GM18508 (cell line): ENCODE measurements at regions not wholly inside any gene's neighbourhood (a gene's known extent, or its start where the extent isn't known, plus 50 kb on each side); places are given as distances from the start of the nearest gene placed in this dataset.

Experiments used
- ATAC-seq: cut with Tn5 transposase; IDR thresholded peaks from one replicate; pipeline ENCODE4 v1.9.1; 2021; ENCODE audit warnings: moderate number of reproducible peaks; ENCODE audit not compliant: insufficient read depth, unreplicated experiment

DNA sequence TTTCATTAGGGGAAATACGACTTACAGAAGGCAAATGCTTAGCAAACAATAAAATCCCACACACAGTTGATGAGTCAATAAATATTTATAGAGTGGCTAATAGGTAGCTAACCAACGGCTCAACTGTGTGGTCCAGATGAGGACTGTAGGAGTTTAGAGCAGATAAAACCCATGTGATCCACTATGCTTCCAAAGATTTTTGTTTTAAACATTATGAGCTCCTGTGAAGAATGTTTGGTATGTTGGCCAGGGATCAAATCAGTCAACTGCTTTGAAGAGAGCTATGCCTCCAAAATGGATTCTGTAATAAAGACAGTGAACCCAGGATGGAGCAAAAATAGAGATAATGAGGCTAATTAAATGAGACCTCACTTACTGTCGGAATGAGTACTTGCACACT is 72.3 kb upstream of the COL11A1 start:
- ATAC-seq, result no peak

DNA sequence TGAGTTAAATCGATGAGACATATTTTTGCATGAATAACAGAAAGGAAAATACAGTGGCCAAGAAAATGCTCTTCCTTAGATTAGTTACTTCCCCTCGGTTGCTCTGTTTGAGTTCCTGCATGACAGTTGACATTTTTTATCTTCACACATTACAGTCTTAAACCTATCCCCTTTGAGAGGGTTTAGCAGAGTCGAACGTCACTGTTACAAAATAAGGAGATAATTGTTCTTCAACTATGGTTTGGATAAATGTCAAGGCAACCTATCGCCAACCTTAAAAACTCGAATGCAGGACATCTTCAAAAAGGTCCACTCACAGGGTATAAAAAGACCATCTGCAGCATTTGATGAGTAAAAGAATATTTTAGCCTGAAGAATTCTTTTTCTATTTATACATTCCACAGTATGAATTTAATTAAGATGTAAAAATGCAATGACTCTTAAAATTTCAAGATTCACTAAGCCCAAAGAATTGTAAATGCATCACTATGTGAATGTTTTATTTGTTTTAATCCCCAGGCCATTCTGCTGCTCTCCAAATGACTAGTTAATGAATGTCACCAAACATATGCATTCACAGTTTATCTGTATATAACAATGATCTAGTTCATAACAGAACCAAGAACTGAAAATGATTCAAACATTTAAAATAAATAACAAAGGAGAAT is 68.9 kb upstream of the COL11A1 start:
- ATAC-seq, result no peak

DNA sequence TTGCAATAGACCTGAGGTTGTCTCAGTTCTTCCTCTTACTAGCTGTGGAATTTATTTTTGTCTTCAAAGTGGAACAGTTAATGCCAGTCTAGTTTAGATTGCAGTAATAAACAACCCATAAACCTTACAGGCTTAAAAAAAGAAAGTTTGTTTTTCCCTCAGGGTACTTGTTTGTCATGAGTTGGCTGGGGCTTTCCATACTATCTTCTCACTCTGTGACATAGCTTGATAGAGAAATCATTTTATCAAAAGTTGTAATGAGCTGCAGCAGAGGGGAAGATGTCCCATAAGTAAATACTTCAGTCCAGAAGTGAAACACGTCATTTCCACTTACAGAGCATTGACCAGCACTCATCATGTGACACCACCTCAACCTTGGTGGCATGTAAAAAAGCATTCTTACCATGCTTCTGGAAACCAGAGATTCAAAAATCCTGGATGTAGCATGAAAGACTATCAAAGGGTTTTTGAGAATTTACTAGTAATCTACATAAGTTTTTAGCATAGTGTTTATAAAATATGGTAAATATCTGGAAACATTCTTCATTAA is 62.8 kb upstream of the COL11A1 start:
- no peak for ATAC-seq

DNA sequence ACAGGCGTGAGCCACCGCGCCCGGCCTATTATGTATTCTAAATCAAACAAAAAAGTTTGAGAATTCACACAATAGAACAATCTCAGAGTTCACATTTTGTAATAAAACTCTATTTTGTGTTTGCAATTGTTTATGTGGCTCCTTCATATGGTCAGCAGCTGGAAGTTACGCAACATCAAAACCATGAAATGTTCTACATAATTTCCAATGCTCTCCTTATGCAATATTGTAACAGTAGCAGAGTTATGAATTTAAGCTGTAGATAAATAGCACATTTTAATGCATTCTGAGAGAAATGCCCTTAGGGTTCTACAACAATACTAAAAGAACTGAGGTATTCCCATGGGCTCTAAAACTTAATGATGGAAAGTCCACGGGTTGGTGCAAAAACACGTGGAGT is 62.3 kb upstream of the COL11A1 start:
- no peak for ATAC-seq

DNA sequence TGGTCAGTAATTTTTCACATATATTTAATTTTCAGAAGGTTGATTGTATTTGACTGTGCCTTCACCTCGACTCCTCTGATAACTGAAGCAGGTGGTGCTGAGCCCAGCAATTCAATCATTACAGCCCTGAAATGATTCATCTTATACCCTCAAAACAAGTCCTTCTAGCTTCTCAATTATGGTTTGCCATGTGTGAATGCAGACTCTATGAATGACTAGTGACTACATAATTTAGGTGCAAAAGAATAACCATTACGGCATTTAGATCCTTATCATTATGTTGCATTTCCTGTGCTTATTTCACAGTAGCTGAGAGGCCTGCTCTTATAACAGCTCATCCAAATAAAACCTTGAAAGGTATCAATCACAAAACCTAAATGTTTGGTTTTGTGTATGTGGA is 54.0 kb upstream of the COL11A1 start:
- peak; percentile 67 for ATAC-seq

DNA sequence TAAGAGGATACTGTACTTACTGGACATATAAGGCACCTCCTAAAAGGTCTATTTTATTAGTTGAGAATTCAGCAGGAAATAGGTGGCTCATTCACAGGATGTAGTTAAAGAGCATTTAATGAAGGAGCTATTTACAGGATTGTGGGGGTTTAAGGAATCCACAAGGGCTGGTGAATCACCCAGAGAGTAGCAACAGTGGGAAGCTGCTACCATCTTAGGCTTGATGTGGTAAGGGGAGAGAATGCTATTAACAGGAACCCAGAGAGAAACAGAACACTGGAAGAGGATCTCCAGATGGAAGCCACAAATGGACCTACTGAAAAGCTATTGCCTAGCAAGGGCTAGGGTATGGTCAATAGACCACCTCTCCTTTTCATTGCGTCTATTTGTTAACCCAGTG is 52.0 kb upstream of the COL11A1 start:
- ATAC-seq, result no peak
